Ovary (tissue), 7 donors: ENCODE measurements at regions not wholly inside any gene's neighbourhood (a gene's known extent, or its start where the extent isn't known, plus 50 kb on each side); places are given as distances from the start of the nearest gene placed in this dataset.

Experiments
- DNase-seq, 5 donors: peaks; one replicate each; pipeline ENCODE4 v3.0.0-alpha.2; 2019 to 2020
- H3K27ac ChIP-seq, 2 donors: fragments of 200-600 bp; one replicate each; pipeline versions ENCODE4 v1.5.1 to v1.8.0; 2019 to 2022
- H3K27me3 ChIP-seq: fragments of 200-600 bp; one replicate; pipeline ENCODE4 v1.8.0; 2022
- H3K36me3 ChIP-seq: fragments of 200-600 bp; sonication (generic); one replicate; pipeline ENCODE4 v1.5.1; 2019
- H3K4me1 ChIP-seq: one replicate; pipeline ENCODE4 v1.8.1; 2013; ENCODE audit warnings: mild to moderate bottlenecking, moderate library complexity; ENCODE audit not compliant: insufficient read depth
- H3K4me3 ChIP-seq: fragments of 200-600 bp; sonication (generic); one replicate; pipeline ENCODE4 v1.5.1; 2017
- H3K9me3 ChIP-seq, 2 donors: fragments of 200-600 bp in 1 of 2; sonication (generic) in 1 of 2; one replicate each; pipeline versions ENCODE4 v1.5.1 to v1.8.1; 2013 to 2019; ENCODE audit warnings: mild to moderate bottlenecking in 1 of 2, moderate library complexity in 1 of 2
- CTCF ChIP-seq, 3 donors: fragments of 450-650 bp in 2 of 3; fragments of 200-600 bp in 1 of 3; IDR thresholded peaks; one replicate each; pipeline versions ENCODE4 v1.5.1 to v1.8.0; 2016 to 2022; ENCODE audit warnings: antibody characterized with exemption in 3 of 3, mild to moderate bottlenecking in 1 of 3
- EP300 ChIP-seq: sonication (generic); formaldehyde crosslinking; IDR thresholded peaks from one replicate; pipeline ENCODE4 v1.6.1; 2017; ENCODE audit warnings: antibody characterized with exemption
- POLR2A ChIP-seq: fragments of 450-650 bp; IDR thresholded peaks from one replicate; pipeline ENCODE4 v1.6.1; 2017; ENCODE audit warnings: antibody characterized with exemption, mild to moderate bottlenecking, moderate library complexity
- WGBS, 3 donors: extraction: QIAGEN DNeasy Blood & Tissue Kit in 1 of 3; methylation state at CpG; one replicate each; pipeline versions ENCODE4 v1.1.5 to v1.1.7; 2013 to 2017; 5-methylcytosine and 5-hydroxymethylcytosine counted together
- intact Hi-C, 4 donors: fragments of 100-400 bp; cut with DNase I; formaldehyde crosslinking; loops; one replicate each; pipeline versions ENCODE4 v1.11.0 to v1.15.1; 2022 to 2023
- donor health status: DM: no; HTN: no; CAD: no; lungs with moderate emphysema.
- donor health status: DM: no; HTN: no; CAD: no.
- donor health status: Bipolar disorder and iron deficiency.
- donor health status: DM: no; HTN: no; CAD: no.
- donor health status: DM: yes; HTN: yes; CAD: no.

DNA sequence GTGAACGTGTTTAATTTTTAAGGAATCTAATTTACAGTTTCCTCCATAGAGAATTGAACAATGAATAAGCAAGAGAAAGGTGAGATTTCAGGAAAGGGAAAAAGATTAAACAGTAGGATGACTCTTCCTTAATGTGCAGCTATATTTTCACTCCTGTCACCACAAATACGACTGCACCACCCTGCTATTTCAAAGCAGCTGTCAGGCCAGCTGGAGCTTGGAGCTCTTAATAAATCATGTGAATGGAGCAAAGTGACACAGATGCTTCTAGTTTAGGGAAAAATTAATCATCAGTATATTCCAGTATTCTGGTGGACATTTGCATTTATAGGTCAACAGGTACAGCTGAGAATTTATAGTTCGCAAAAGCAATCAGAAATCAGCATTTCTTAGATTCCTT is 56.5 kb upstream of the PKIB start:
- intact Hi-C loops: no loop called here
- DNase-seq: no peak
- Histone ChIP-seq H3K4me3 (no peak overlapping the region), H3K4me1 (no peaks in the 10 kb centered on the region), H3K36me3 (no peaks in the 10 kb centered on the region), H3K27ac (no peak overlapping the region), H3K27me3 (no peaks in the 10 kb centered on the region), H3K9me3 (no peaks in the 10 kb centered on the region)
- WGBS, 3 donors: 59 to 63% (median 59%) methylated on average over 3 of the region's 3 CpGs
- TF ChIP-seq POLR2A: no peak

- no peak for DNase-seq
- intact Hi-C loops: no loop called here
- H3K4me1 ChIP-seq: no peaks in the 10 kb centered on the region
- H3K4me3 ChIP-seq: no peak overlapping the region
- no peaks in the 10 kb centered on the region for H3K9me3 ChIP-seq
- TF ChIP-seq EP300 (no peak), CTCF (IDR thresholded peaks at IDR 0.05) (no peak), POLR2A (no peak)
- no peaks in the 10 kb centered on the region for H3K36me3 ChIP-seq
- no peak overlapping the region for H3K27ac ChIP-seq
- no peaks in the 10 kb centered on the region for H3K27me3 ChIP-seq
Measured at GRCh38 chr6:122555561-122555960, 54.6 kb upstream of the PKIB start.

GRCh38 chr6:122558080-122558479 is 52.1 kb upstream of the PKIB start:
- no peak for DNase-seq
- H3K9me3 ChIP-seq: no peaks in the 10 kb centered on the region
- TF ChIP-seq CTCF (IDR thresholded peaks at IDR 0.05) (no peak), EP300 (no peak), POLR2A (no peak)
- H3K27me3 ChIP-seq: no peaks in the 10 kb centered on the region
- no peaks in the 10 kb centered on the region for H3K36me3 ChIP-seq
- H3K27ac ChIP-seq: no peak overlapping the region
- H3K4me1 ChIP-seq: no peaks in the 10 kb centered on the region
- no peak overlapping the region for H3K4me3 ChIP-seq
- intact Hi-C loops: no loop called here
